HL-60 (cell line): ENCODE measurements at regions not wholly inside any gene's neighbourhood (a gene's known extent, or its start where the extent isn't known, plus 50 kb on each side); places are given as distances from the start of the nearest gene placed in this dataset.

ENCODE experiments used
- GABPA ChIP-seq: IDR thresholded peaks from 2 replicates; pipeline ENCODE4 v1.6.1; 2012; ENCODE audit warnings: low read depth
- POLR2AphosphoS5 ChIP-seq: IDR thresholded peaks from 2 replicates; pipeline ENCODE4 v1.6.1; 2012; ENCODE audit warnings: low read depth
- SPI1 ChIP-seq: IDR thresholded peaks from 2 replicates; pipeline ENCODE4 v1.6.1; 2012; ENCODE audit warnings: low read depth, mild to moderate bottlenecking, borderline replicate concordance
- TF ChIP-seq, protein P1 (sequence below): IDR thresholded peaks from one replicate; pipeline ENCODE4 v1.5.1; 2011; ENCODE audit warnings: low read length, control low read depth, inconsistent platforms; ENCODE audit not compliant: insufficient read depth
- TF ChIP-seq, protein P2 (sequence below): IDR thresholded peaks from 2 replicates; pipeline ENCODE4 v1.6.1; 2012; ENCODE audit warnings: low read depth; ENCODE audit not compliant: insufficient replicate concordance

DNA sequence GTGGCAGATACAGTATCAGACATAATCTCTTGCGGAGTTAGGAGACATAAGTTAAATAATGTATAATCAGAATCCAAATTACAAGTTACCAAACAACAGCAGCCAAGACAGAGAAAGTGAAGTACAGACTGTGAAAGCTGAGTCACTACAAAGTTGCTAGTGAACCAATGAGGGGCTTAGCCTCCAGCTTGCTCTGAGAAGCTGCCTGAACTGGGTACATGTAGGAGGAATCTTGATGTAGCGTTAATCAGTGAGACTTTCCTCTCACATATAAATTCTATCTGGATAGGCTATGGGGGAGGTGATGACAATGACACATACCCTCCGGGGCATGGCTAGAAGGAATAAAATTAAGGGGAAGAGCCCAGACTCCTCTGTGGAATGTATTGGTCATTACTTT is 1234.3 kb upstream of the DDX18 start:
- TF ChIP-seq, protein P1, sequence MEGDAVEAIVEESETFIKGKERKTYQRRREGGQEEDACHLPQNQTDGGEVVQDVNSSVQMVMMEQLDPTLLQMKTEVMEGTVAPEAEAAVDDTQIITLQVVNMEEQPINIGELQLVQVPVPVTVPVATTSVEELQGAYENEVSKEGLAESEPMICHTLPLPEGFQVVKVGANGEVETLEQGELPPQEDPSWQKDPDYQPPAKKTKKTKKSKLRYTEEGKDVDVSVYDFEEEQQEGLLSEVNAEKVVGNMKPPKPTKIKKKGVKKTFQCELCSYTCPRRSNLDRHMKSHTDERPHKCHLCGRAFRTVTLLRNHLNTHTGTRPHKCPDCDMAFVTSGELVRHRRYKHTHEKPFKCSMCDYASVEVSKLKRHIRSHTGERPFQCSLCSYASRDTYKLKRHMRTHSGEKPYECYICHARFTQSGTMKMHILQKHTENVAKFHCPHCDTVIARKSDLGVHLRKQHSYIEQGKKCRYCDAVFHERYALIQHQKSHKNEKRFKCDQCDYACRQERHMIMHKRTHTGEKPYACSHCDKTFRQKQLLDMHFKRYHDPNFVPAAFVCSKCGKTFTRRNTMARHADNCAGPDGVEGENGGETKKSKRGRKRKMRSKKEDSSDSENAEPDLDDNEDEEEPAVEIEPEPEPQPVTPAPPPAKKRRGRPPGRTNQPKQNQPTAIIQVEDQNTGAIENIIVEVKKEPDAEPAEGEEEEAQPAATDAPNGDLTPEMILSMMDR, result no peak
- no peak for TF ChIP-seq GABPA
- TF ChIP-seq, protein P2, sequence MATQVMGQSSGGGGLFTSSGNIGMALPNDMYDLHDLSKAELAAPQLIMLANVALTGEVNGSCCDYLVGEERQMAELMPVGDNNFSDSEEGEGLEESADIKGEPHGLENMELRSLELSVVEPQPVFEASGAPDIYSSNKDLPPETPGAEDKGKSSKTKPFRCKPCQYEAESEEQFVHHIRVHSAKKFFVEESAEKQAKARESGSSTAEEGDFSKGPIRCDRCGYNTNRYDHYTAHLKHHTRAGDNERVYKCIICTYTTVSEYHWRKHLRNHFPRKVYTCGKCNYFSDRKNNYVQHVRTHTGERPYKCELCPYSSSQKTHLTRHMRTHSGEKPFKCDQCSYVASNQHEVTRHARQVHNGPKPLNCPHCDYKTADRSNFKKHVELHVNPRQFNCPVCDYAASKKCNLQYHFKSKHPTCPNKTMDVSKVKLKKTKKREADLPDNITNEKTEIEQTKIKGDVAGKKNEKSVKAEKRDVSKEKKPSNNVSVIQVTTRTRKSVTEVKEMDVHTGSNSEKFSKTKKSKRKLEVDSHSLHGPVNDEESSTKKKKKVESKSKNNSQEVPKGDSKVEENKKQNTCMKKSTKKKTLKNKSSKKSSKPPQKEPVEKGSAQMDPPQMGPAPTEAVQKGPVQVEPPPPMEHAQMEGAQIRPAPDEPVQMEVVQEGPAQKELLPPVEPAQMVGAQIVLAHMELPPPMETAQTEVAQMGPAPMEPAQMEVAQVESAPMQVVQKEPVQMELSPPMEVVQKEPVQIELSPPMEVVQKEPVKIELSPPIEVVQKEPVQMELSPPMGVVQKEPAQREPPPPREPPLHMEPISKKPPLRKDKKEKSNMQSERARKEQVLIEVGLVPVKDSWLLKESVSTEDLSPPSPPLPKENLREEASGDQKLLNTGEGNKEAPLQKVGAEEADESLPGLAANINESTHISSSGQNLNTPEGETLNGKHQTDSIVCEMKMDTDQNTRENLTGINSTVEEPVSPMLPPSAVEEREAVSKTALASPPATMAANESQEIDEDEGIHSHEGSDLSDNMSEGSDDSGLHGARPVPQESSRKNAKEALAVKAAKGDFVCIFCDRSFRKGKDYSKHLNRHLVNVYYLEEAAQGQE, result no peak
- TF ChIP-seq POLR2AphosphoS5, result no peak
- TF ChIP-seq SPI1, result no peak
